GM19239 (cell line): ENCODE measurements at regions not wholly inside any gene's neighbourhood (a gene's known extent, or its start where the extent isn't known, plus 50 kb on each side); places are given as distances from the start of the nearest gene placed in this dataset.

Source experiments
- DNase-seq: peaks from one replicate; pipeline ENCODE4 v3.0.0; 2011; ENCODE audit warnings: low spot score; ENCODE audit not compliant: insufficient read length
- FAIRE-seq: peaks from 2 replicates; lab custom pipeline; 2011; peaks lifted over from hg19 to GRCh38; lab: Jason Lieb, UNC

DNA sequence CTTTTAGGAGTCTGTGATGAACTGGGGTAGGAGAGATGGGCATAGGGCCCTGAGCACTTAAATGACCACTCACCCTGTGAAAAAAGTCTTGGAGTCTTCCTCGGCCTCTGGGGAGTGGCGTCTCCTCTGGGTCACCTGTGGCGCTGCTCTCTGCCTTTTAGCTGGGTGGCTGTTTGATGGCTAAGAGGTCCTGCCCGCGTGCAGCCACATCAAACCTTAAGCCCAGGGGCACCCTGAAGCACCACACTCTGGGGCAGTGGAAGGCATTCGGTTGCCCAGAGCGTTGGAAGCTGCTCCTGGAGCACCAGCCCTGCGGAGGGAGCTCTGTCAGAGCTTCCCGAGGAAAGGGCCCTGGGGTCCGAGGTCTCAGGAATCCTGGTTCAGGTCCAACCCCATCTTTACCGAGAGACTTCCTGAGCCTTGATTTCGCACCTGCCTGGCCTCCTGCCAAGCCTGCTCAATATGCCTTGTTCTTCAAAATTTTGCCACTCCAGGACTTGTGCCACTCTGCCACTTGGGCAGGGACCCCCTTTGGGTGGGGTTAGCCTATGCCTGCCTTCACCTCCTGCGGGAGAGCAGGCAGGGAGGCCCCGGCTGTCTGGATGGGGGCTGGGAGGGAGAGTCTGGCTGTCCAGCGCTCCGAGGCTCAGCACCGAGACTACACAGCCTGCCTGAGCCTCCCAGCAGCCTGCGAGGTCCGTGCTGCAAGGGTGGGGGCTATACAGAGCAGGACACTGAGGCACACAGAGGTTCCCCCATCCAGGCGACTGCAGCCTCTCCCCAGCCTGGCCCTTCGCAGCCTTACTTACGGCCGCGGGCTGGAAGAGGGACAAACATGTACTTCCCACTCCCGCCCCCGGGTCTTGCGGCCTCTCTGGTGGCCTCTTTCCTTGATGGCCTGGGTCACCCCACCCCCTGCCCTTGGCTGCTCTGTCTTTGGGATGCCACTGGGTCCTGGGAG lies 63.4 kb upstream of the RNU6ATAC start:
- DNase-seq (no peak), FAIRE-seq (no peak)

DNA sequence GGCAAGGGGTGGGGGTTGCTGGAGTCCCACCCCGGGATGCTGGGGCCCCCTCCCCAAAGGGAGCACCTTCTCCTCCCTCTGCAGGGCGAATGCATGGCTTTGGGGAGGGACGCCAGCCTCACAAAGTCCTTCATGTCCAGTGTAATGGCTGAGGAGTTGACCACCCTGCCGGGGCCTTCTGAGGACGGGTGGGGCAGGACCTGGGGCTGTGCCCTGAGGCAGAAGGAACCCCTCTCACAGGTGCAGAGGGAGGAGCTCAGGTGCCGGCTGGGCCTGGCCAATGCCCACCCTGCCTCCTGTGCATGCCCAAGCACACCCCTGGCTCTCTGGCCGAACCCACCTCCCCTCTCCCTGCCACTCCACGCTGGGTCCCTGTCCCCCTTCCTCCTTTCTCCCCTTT lies 64.3 kb upstream of the RNU6ATAC start:
- DNase-seq (no peak), FAIRE-seq (no peak)

DNA sequence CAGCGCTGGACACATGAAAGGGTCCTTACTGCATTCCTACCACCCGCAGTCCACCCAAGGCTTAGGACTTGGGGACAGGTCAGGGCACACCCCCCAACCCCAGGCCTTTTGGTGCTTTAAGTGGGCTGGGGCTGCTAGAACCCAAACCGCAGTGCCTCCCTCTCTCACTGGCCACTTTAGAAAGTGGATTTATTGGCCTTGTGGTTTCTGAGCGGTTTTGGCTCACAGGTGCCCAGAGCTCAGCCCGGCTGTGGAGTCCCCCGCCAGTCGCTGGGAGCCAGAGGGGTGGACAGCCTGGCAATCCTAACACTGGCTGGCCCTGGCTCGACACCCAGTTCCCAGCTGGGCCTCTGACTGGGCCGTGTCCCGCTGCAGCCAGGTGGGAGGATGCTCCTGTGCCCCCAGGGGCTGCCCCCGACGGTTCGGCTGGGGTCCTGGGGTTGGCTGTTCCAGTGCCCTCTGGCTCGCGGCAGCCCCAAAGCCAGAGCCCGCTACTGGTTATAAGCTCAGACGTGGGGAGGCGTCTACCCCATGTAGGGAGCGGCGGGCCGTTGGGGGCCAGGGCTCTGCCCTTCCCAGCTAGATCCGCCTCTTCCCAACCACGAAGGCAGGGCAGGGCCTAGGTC lies 65.2 kb upstream of the RNU6ATAC start:
- FAIRE-seq (no peak), DNase-seq (no peak)

DNA sequence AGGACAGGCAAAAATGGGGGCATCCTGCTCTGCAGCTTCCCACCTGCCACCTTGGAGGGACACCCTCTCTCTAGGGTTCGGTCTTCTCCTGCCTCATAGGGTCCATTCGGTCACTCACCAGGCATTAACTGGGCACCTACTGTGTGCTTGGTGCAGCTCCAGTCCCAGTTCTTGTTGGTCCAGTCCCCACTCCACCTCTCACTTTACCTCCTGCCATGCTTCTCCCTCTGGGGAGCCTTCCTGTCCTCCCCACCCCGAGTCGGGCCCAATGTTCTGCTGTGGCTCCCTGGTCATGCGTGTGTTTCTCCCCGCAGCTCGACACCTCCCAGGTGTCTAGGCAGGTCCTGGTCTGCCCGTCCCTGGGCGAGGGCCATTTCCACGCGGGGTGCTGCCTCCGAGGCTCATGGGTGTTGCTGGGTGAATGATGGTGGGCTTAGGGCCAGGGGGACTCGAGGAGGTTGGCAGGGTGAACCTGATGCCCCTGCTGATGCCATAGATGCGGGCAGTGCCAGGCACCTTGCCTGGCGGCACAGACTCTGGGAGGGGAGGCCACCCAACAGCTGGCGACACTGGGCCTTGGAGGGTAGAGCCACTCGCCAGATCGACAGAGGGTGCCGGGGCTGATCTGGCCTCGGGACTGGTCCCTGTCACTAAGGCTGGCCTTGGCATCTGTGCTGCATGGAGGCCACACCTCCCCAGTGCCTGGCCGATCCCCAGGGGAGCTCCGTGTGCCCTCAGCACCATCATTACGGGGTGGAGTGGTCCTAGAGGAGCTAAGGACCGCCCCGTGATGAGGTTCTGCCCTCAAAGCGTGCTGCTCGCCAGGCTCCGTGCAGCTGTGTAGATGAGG lies 66.0 kb upstream of the RNU6ATAC start:
- DNase-seq: no peak
- no peak for FAIRE-seq

DNA sequence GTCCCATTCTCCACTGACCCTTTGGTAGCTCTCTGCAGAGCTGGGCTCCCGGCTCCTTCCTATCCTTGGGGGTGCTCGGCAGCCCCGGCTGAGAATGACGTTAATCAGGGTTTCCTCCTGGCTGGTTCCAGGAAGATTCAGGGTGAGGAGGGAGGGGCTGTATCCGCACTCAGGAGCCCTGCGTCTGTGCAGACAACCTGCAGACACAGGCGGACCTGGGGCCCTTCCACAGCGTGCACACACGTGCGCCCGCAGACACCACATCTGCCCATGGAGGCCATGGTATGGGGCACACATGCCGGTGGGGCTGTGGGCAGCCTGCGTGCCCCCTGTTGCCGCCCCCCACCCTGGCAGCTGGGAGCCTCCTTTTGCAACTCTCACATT lies 66.6 kb upstream of the RNU6ATAC start:
- no peak for DNase-seq
- no peak for FAIRE-seq

DNA sequence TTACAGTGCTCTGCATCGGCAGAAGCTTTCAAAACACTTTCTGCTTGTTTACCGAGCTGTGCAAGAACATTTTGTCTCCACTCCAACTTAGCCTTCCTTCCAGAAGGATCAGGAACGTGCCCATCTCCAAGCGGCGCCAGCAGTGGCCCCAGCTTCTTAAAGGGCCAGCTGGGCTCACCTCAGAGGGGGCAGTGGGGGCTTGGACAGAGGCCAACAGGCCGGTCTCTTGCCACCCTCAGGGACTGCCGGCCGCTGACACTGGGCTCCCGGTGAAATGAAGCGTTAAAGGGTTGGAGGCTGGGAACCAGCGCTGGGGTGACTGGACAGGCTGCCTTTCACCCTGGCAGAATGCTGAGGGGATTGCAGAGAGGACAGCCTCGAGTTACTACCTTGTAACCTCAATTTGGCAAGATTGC lies 67.0 kb upstream of the RNU6ATAC start:
- DNase-seq (no peak), FAIRE-seq (no peak)

DNA sequence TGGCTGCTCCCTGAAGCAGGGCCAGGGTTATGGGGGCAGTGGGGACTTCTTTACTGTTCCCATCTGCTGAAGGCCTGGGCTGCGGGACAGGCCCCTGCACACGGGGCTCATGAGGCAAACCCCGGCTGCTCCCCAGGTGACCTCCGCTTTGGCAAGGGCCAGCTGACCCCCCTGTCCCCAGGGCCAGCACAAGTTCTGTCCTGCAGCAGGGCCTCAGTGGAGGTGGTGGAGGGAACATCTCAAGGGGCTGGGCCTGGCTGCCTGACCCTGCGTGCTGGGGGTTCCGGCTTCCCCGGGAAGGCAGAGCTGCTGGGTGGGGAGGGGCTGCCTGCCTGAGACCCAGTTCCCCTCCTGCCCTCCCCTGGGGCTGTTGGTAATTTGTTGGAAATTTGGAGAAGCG lies 67.4 kb upstream of the RNU6ATAC start:
- FAIRE-seq: no peak

DNA sequence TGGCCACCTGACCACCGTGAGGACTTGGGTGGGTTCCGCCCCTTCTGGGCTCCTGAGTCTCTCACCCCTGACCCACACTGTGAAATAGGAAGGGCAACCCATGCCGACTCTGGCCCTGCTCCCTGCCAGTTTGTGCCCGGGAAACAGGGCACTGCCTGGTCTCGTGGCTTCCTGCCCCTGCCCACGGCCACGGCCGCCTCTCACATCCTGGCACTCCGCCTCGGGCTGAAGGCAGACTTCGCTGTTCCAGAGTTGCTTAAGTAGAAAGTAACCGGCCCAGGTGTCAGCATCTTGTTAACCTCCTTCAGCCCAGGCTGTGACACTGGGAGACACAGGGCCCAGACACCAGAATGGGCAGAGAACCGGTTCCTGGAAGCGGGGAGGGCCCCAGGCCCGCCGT lies 68.7 kb upstream of the RNU6ATAC start:
- FAIRE-seq (no peak), DNase-seq (no peak)

More for the DNA sequence above, 67.4 kb upstream of the RNU6ATAC start:
- no peak for DNase-seq

DNA sequence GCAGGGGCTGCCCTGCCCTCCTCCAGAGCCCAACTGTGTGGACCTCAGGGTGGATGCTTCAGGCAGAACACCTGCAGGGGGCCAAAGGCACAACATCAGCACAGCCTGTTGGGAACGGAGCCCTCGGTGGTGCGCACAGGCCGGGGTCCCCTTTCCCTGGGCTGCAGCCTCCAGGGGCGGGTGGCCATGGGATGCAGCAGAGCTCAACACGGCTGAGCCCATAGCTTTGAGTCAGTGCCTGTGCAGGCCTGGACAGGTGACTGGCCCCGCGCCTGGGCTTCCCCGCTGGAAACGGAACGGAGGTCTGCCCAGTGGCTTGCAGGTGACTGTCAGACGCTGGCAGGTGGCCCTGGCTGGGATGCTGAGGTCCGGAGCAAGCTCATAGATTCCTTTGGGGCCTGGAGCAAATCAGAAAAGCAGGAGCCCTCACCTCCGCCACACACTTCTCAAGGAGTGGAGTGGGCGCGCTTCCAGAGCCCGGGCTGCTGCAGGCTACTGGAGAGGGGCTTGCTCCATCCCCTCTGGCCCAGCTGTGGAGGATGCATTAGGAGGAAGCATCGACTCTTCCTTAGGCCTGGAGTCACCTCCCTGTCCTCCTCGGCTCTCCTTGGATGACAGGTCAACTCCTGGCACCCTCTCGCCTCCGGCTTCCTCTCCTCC lies 69.8 kb upstream of the RNU6ATAC start:
- DNase-seq (no peak), FAIRE-seq (no peak)

DNA sequence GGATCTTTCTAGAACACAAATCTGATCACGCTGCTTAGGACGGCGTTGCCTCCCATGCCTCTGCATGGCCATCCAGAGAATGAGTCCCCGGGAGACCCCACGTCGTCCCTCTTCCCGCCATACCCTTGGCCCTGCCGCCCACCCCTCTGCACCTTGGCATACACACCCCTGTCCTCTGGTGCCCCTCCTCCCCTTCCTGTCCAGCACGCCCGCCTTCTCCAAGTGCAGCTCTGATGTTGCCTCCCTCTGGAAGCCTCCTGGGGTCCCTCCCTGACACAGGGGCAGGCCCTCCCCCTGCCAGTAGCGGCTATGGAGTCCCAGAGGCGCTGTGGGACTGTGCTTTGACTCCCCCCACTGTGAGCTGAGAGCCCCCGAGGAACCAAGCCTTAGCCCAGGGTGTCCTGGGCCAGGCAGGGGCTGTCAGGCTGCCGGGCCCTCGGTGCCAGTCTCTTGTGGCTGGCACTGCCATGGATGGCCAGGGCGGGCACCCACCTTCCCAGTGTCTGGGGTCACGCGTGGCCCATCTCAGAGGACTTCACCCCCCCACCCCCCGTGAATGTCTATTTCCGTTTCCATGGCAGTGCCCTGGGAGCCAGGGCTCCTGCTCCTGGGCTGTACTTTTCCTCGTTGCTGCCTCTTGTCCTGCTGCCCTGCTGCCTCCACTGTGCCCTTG lies 70.5 kb upstream of the RNU6ATAC start:
- DNase-seq (no peak), FAIRE-seq (no peak)

DNA sequence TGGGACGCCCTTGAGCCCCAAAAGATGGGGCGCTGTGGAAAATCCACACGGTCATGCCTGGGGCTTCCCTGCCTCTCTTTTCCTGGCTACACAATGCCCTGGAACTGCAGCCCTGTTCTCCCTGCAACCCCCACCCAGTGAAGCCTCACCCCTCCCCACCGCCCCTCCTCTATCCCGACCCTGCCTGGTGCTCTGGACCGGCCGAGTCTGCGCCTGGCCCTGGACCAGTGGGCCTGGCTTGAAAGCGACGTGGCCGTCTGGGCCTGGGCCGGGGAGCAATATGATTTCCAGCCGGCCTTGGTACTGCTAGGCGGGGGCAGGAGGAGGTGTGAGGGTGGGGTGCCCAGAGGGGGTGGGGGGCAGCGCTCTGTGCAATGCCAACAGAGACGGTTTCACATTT lies 71.0 kb upstream of the RNU6ATAC start:
- FAIRE-seq (no peak), DNase-seq (no peak)

DNA sequence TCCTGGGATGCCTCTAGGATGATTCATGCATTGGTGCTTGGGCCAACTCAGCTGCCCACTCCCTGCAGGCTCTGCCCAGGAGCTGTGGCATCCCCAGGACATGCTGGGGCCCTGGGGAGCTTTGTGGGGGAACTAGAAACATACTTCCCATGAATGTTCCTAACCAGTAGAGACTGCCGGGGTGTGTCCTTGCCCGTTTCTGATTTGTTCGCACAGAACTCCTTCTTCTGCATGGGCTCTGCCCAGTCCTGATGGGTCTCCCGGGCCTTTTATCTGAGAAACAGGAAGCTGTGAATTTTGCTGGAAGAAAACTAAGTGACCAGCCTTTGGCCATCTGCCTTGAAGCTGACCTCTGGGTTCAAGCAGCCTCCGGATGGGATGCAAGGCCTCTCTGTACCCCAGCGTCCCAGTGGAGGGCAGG lies 71.6 kb upstream of the RNU6ATAC start:
- FAIRE-seq (no peak), DNase-seq (no peak)

DNA sequence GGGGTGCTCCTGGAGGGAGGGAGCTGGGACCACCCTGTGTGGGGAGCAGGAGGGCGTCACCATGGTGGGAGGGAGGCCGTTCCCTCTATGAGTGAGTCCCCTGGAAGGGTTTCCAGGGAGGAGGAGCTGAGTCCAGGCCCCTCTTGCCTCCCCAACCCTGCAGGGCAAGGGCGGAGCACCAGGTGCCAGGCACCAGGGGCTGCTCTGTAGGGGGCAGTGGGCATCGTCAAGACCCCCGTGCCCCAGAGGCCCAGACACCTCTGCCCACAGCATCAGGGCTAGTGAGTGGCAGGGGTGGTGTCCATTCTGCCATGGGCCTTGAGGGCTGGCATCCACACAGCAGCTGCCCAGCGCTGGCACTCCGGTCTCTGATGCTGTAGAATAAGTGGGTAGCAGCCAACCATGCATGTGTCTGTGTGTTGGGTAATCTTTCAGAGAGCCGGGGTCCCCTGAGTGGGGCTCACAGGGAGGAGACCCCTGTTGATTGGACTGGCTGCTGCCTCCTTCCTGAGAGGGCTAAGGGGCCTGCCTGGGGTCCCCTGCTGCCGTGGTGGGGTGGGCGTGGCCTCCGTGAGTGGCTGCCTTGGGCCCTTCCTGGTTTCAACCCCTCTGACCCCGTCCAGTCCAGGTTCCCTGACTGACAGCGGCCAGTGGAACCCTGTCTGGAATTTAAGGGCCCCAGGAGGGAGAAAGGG lies 72.7 kb upstream of the RNU6ATAC start:
- FAIRE-seq: no peak
- DNase-seq: no peak

DNA sequence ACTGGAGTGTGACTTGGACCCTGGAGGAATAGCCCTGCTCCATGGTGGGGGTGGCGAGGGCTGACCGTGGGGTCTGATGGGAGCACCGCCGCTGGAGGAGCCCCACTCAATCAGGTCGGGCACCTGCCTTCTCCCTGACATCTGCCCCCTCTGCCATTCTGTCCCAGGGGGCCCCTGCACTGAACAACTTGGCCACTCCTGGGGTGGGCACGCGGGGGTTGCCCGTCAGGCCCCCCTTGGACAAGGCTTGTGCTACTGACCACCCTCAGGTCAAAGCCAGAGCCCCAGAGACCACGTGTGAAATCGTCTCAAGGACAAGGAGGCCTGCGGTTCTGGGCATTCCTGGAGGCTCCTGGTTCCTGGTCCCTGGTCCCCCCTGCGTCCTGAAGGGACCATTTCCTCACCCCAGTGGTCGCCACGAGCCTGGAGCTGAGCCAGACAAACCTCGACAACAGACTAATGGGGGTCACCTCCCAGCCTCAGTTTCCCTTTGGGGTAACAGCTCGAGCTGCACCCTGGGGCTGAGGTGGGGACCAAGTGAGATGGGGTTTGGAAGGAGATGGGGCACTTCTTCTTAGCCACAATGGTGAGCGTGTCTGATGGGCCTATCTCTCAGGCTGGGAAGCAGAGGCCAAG lies 73.4 kb upstream of the RNU6ATAC start:
- DNase-seq (no peak), FAIRE-seq (no peak)

DNA sequence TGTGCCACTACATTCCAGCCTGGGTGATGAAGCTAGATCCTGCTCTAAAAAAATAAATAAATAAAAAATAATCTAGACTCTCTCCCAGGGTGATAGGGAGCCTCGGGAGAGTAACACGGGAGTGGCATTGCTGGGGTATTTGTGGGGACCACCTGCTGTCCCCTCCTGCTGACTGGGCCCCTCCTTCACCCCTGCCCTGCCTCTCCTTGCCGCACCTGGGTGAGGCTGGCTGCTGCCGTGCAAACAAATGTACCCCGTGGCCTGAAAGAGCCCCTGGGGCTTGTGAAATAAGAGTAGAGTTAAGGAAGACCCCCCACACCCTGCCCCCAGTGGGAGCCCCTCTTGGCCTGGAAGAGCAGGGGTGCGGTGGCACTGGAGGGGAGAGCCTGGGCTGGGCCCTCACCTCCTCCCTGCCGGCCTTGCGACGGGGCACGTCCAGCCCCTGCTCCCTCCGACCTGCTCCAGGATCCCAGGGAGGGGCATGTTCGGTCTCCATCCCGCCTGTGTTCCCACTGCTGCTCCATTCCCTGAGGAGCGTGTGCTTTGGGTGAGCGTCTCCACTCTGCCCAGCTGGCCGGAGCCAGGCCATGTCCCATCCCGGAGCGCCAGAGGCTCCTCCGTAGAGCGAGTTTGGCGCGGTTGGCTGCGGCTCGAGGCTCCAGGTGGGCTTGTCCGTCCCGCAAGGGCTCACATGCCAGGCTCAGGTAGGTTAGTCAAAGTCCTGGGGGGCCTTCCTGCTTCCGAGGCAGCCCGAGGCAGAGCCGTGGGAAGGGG lies 75.0 kb upstream of the RNU6ATAC start:
- FAIRE-seq: no peak
- DNase-seq: no peak

DNA sequence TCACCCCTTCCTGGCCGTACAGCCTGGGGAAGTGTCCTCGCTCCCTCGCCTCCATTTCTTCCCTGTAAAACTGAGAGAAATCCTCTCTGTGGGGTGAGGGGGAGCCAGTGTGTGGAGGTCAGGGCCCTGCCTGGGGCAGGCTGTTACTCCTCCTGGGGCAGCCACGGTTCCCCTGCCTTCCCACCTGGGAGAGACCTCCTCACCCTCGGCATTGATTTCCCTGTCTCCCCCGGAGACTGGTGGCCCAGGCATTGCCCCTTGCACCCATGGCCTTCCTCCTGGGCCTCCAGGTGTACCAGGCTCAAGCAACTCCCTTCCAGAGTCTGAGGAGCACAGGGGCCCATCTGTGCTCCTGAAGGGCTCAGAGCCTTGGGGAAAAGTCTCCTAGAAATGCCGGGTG lies 75.6 kb upstream of the RNU6ATAC start:
- DNase-seq: no peak
- FAIRE-seq: no peak

DNA sequence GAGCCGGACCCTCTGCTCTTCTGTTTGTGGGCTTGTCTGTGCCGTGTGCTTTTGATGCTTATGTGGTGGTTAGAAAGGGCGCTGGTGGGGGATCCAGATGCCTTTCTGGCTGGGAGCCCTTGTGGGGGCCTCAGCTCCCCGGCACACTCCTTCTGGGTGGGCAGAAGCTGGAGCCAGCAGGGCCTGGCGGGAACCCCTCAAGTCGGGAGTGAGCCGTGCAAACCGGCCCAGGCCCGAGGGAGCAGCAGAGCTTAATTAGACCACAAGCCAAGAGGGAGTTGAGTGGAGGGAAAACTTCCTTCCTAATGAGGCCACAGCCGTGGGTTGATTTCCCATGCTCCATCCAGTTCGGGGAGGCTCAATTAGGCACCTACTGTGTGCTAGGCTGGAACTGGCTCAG lies 76.0 kb upstream of the RNU6ATAC start:
- DNase-seq (no peak), FAIRE-seq (no peak)

DNA sequence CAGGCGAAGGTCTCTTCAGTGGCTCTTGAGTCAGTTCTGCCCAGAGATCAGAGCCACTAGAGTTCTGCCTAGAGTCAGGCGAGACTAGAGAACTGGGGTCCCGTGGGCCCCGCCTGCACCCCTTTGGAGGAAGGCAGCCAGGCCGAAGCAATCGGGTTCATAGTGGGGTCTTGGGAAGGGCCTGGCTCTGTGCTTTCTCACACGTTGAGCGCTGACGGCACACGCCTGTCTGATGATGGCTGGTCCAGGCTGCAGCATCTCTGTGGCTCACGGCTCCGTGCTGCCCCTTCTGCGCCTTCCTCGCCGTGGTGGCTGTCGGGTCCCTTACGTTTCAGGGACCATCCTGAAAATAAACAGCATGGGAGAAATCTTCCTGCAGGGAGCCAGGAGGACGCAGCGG lies 78.3 kb upstream of the RNU6ATAC start:
- FAIRE-seq: no peak

More for the DNA sequence above, 78.3 kb upstream of the RNU6ATAC start:
- DNase-seq: no peak
